CD4-positive, CD25-positive, alpha-beta regulatory T cell (primary cell): ENCODE measurements at regions not wholly inside any gene's neighbourhood (a gene's known extent, or its start where the extent isn't known, plus 50 kb on each side); places are given as distances from the start of the nearest gene placed in this dataset.

Experiments used
- ATAC-seq, 2 donors: fragments of 150-1000 bp; cut with Tn5 transposase; one replicate each; pipeline ENCODE4 v1.10.0; 2021; ENCODE audit warnings: low read depth in 2 of 2, moderate number of reproducible peaks in 2 of 2, moderate library complexity in 1 of 2
- DNase-seq, 3 donors: peaks; one replicate each; pipeline versions ENCODE4 v3.0.0 to v3.0.0-alpha.2; 2012 to 2022; ENCODE audit warnings: mixed read lengths in 1 of 3
- H3K27ac ChIP-seq: one replicate; pipeline ENCODE4 v1.7.0; 2013; ENCODE audit warnings: mild to moderate bottlenecking, low read length; ENCODE audit not compliant: insufficient read depth, poor library complexity, severe bottlenecking
- H3K27me3 ChIP-seq: one replicate; pipeline ENCODE4 v1.7.0; 2013; ENCODE audit warnings: low read length; ENCODE audit not compliant: control insufficient read depth, insufficient read depth
- H3K36me3 ChIP-seq: one replicate; pipeline ENCODE4 v1.7.0; 2013; ENCODE audit warnings: mild to moderate bottlenecking, low read length, moderate library complexity; ENCODE audit not compliant: control insufficient read depth, insufficient read depth
- H3K4me1 ChIP-seq: 2 replicates; pipeline ENCODE4 v1.7.0; 2013; ENCODE audit warnings: mild to moderate bottlenecking, low read length; ENCODE audit not compliant: insufficient read depth, control insufficient read depth, poor library complexity, severe bottlenecking
- H3K4me3 ChIP-seq: one replicate; pipeline ENCODE4 v1.7.0; 2013; ENCODE audit warnings: low read depth, mild to moderate bottlenecking, low read length, moderate library complexity
- H3K9me3 ChIP-seq, 2 experiments: 1 replicate in 1 of 2; 2 replicates in 1 of 2; pipeline ENCODE4 v1.7.0; 2013; ENCODE audit warnings: low read length in 2 of 2, mild to moderate bottlenecking in 1 of 2, moderate library complexity in 1 of 2; ENCODE audit not compliant: control insufficient read depth in 2 of 2
- H3K27ac Mint-ChIP-seq, 3 donors: one replicate each; pipeline ENCODE4 v1.8.0; 2020 to 2022; ENCODE audit warnings: mild to moderate bottlenecking in 3 of 3, mixed read lengths in 3 of 3, moderate library complexity in 2 of 3
- H3K27me3 Mint-ChIP-seq: one replicate; pipeline ENCODE4 v1.8.0; 2022; ENCODE audit warnings: mild to moderate bottlenecking, mixed read lengths
- H3K36me3 Mint-ChIP-seq: one replicate; pipeline ENCODE4 v1.8.0; 2020; ENCODE audit warnings: mixed read lengths
- H3K4me1 Mint-ChIP-seq, 4 donors: one replicate each; pipeline ENCODE4 v1.8.0; 2020 to 2022; ENCODE audit warnings: mixed read lengths in 4 of 4, mild to moderate bottlenecking in 1 of 4
- H3K4me3 Mint-ChIP-seq, 4 donors: one replicate each; pipeline ENCODE4 v1.8.0; 2020 to 2022; ENCODE audit warnings: mild to moderate bottlenecking in 4 of 4, mixed read lengths in 4 of 4, moderate library complexity in 3 of 4
- H3K9me3 Mint-ChIP-seq, 7 donors: one replicate each; pipeline ENCODE4 v1.8.0; 2020 to 2022; ENCODE audit warnings: mixed read lengths in 7 of 7, mild to moderate bottlenecking in 3 of 7, moderate library complexity in 2 of 7

DNA sequence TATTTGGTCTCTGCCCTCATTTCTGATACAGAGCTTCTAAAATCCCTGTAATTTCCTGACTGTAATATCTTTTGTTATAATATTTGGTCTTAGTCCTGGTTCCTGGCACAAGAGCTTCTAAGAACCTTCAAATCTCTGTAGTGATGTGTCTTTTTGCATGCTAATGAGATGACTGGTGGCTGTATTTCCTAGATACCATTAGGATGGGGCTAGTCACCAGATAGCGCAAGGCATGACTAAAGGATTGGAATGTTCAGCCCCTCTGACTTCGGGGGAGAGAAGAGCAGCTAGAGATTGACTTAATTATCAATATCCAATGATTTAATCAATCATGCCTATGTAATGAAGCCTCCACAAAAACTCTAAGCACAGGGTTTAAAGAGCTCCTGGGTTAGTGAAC, 620.8 kb upstream of the ACVR2A start:
- H3K4me3 Mint-ChIP-seq: no peak overlapping the region
- Histone ChIP-seq H3K4me3 (no peak overlapping the region), H3K36me3 (no peaks in the 10 kb centered on the region), H3K27ac (no peak overlapping the region), H3K27me3 (no peaks in the 10 kb centered on the region), H3K9me3 (no peaks in the 10 kb centered on the region), H3K4me1 (no peaks in the 10 kb centered on the region)
- H3K27me3 Mint-ChIP-seq: no peaks in the 10 kb centered on the region
- H3K36me3 Mint-ChIP-seq: no peaks in the 10 kb centered on the region
- ATAC-seq: no peak
- no peaks in the 10 kb centered on the region for H3K4me1 Mint-ChIP-seq
- no peak overlapping the region for H3K27ac Mint-ChIP-seq
- H3K9me3 Mint-ChIP-seq: peaks cover 2 to 11% (median 5%) of the 10 kb centered on the region in 7 donors
- DNase-seq: no peak

DNA sequence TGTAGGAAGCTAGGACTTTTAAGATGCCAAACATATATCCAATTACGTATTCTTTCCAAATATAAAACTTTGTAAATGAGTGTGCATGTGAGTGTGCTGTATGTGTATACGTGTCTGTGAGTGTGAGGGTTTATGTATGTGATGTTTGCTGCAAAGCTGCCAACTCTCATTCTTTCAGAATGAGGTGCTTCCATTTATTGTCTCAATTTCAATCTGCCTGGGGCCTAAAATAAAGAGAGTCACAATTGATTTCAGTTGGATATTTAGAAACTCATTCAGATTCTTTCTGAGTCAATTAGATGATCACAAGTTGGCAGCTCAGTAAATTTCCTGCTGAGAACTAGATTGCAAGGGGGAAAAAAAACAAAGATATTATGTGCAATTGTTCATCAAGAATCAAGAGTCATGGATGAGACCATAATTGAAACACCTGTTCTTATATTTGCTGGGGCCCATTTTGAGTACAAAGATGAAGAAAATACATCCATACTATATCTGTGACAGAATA, 621.2 kb upstream of the ACVR2A start:
- Mint-ChIP-seq H3K36me3 (no peaks in the 10 kb centered on the region), H3K9me3 (peaks cover 0 to 12% (median 8%) of the 10 kb centered on the region in 7 donors), H3K4me3 (no peak overlapping the region), H3K4me1 (no peaks in the 10 kb centered on the region), H3K27ac (no peak overlapping the region), H3K27me3 (no peaks in the 10 kb centered on the region)
- H3K27ac ChIP-seq: no peak overlapping the region
- H3K9me3 ChIP-seq: no peaks in the 10 kb centered on the region
- H3K36me3 ChIP-seq: no peaks in the 10 kb centered on the region
- no peak for ATAC-seq
- no peak for DNase-seq
- no peak overlapping the region for H3K4me3 ChIP-seq
- no peaks in the 10 kb centered on the region for H3K4me1 ChIP-seq
- H3K27me3 ChIP-seq: no peaks in the 10 kb centered on the region

DNA sequence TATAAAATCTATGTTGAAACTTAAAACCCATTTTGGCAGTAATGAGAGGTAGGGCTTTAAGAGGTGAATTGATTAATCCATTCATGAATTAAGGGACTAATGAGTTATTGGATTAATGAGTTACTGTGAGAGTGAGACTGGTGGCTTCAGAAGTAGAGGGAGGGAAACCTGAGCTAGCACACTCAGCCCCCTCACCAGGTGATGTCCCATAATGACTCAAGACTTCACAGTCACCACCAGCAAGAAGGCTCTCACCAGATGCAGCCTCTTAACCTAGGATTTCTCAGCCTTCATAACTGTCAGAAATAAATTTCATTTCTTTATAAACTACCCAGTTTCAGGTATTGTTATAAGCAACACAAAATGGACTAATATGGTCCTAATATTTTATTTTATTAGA, 621.7 kb upstream of the ACVR2A start:
- no peaks in the 10 kb centered on the region for H3K36me3 Mint-ChIP-seq
- Histone ChIP-seq H3K9me3 (no peaks in the 10 kb centered on the region), H3K36me3 (no peaks in the 10 kb centered on the region), H3K27ac (no peak overlapping the region), H3K4me1 (no peaks in the 10 kb centered on the region), H3K27me3 (no peaks in the 10 kb centered on the region), H3K4me3 (no peak overlapping the region)
- no peak overlapping the region for H3K27ac Mint-ChIP-seq
- H3K9me3 Mint-ChIP-seq: peaks cover 0 to 12% (median 8%) of the 10 kb centered on the region in 7 donors
- H3K27me3 Mint-ChIP-seq: no peaks in the 10 kb centered on the region
- H3K4me3 Mint-ChIP-seq: no peak overlapping the region
- DNase-seq: no peak
- H3K4me1 Mint-ChIP-seq: no peaks in the 10 kb centered on the region
- ATAC-seq: no peak

DNA sequence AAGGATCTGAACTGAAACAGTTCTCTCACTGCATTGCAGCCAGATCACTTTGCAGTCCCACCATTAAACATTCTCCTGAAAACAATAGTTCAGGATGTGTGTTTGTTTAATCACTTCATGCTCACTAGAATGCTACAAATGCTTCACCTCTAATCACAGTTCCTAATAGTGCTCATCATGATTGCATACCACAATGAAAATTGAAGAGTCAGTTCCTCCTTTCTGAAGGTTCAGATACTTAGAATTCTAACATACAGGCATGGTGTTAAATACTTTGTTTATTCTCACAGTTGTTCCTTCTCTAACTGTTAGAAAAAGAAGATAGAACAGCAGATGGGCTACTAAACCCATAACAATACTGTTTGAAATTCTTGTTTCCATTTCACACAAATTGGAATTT, 622.3 kb upstream of the ACVR2A start:
- no peaks in the 10 kb centered on the region for H3K4me1 ChIP-seq
- Mint-ChIP-seq H3K27ac (no peak overlapping the region), H3K4me1 (no peaks in the 10 kb centered on the region), H3K36me3 (no peaks in the 10 kb centered on the region), H3K27me3 (no peaks in the 10 kb centered on the region), H3K4me3 (no peak overlapping the region), H3K9me3 (peaks cover 0 to 12% (median 8%) of the 10 kb centered on the region in 7 donors)
- no peaks in the 10 kb centered on the region for H3K36me3 ChIP-seq
- H3K9me3 ChIP-seq: no peaks in the 10 kb centered on the region
- no peak for ATAC-seq
- H3K27ac ChIP-seq: no peak overlapping the region
- H3K27me3 ChIP-seq: no peaks in the 10 kb centered on the region
- DNase-seq: no peak
- no peak overlapping the region for H3K4me3 ChIP-seq

DNA sequence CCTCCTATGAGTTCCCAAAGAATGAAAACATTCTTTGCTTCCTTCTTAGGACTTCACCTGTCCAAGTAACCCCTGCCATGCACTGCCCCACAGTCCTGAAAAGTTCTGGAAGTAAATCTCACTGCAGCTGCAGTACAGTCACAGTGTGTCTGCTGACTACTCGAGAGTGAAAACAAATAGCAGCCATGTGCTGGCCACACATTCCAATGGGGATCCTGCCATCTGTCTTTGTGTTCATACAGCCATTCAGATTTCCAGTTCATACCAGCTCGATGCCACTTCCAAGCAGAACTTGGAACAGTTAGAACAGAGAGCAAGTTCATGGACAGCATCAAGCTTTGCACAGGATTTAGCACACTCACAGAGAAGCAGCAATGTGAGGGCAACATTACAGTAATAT, 629.9 kb upstream of the ACVR2A start:
- H3K4me1 Mint-ChIP-seq: peaks cover 0 to 6% (median 0%) of the 10 kb centered on the region in 4 donors
- H3K4me3 Mint-ChIP-seq: no peak overlapping the region
- Histone ChIP-seq H3K36me3 (no peaks in the 10 kb centered on the region), H3K27ac (no peak overlapping the region), H3K4me1 (no peaks in the 10 kb centered on the region), H3K27me3 (no peaks in the 10 kb centered on the region), H3K9me3 (no peaks in the 10 kb centered on the region), H3K4me3 (no peak overlapping the region)
- ATAC-seq: no peak
- DNase-seq: no peak
- no peaks in the 10 kb centered on the region for H3K36me3 Mint-ChIP-seq
- no peak overlapping the region for H3K27ac Mint-ChIP-seq
- peaks cover 0 to 24% (median 7%) of the 10 kb centered on the region in 7 donors for H3K9me3 Mint-ChIP-seq
- H3K27me3 Mint-ChIP-seq: peaks cover 4% of the 10 kb centered on the region

DNA sequence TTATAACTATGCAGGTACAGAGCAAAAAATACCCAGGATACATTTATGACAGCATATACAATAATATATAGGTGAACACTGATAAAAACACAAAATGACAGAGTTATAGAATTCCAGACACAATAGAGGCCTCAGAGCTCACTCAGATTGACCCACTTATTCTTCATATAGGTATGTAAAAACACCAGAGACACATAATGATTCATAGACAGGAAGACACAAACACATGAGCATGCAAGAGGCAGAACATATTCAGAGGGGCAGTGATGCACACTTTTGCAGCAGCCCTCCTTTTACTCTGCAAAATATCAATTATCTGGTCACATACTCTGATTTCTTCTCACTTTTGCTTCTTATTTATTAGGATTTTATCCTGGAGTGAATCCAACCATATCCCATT, 633.3 kb upstream of the ACVR2A start:
- Mint-ChIP-seq H3K4me1 (peaks cover 0 to 6% (median 0%) of the 10 kb centered on the region in 4 donors), H3K4me3 (no peak overlapping the region), H3K27ac (no peak overlapping the region), H3K9me3 (peaks cover 4 to 15% (median 6%) of the 10 kb centered on the region in 7 donors), H3K27me3 (peaks cover 4% of the 10 kb centered on the region), H3K36me3 (no peaks in the 10 kb centered on the region)
- no peaks in the 10 kb centered on the region for H3K36me3 ChIP-seq
- no peak overlapping the region for H3K4me3 ChIP-seq
- no peaks in the 10 kb centered on the region for H3K9me3 ChIP-seq
- DNase-seq (no peak), ATAC-seq (no peak)
- no peaks in the 10 kb centered on the region for H3K27me3 ChIP-seq
- no peak overlapping the region for H3K27ac ChIP-seq
- no peaks in the 10 kb centered on the region for H3K4me1 ChIP-seq

DNA sequence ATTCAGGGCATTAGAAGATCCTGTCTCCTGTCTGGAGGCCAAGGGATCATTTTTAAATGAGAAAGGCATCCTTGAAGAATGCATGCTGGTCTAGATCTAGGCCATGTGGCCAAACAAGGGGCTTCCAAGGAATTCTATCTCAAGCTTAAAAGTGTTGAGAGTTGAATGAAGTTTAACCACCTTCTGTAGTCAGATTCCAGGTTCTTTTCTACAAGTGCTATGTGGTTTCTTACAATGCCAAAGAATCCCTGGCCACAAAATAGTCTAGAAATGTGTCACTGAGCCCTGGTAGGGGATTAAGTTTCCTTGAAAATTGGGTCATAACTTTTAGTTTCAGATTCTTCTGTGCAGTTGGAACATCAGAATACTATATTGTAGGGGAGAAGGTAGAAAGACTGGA, 640.7 kb upstream of the ACVR2A start:
- no peaks in the 10 kb centered on the region for H3K36me3 Mint-ChIP-seq
- Histone ChIP-seq H3K36me3 (no peaks in the 10 kb centered on the region), H3K4me3 (no peak overlapping the region), H3K9me3 (no peaks in the 10 kb centered on the region), H3K27me3 (no peaks in the 10 kb centered on the region), H3K27ac (no peak overlapping the region), H3K4me1 (no peaks in the 10 kb centered on the region)
- no peak overlapping the region for H3K4me3 Mint-ChIP-seq
- DNase-seq: no peak
- H3K4me1 Mint-ChIP-seq: no peaks in the 10 kb centered on the region
- H3K9me3 Mint-ChIP-seq: peaks cover 2 to 12% (median 10%) of the 10 kb centered on the region in 7 donors
- no peak for ATAC-seq
- H3K27ac Mint-ChIP-seq: no peak overlapping the region
- no peaks in the 10 kb centered on the region for H3K27me3 Mint-ChIP-seq

DNA sequence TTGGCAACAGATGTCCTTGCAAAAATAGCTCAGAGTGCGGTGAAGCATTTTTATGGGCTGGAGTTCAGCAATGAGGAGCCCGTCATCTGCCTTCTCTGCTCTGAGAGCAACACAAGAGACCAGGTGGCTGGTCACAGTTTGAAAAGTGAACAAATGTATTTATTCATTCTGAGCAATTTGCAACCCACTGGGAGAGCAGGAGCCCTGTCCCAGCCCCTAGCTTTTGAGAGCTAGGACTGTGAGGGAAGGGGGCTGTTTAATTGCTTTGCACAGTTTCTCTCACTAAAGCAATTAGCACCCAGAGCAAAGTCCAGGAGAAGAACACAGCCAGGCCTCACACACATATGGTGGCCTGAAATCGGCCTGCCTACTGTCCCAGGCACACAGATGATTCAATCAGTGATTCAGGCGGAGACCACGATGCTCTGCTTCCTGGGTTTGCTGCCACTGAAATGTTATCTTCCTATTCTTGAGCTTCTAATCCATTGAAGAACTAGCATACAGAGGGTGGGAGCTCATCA, 646.1 kb upstream of the ACVR2A start:
- DNase-seq (no peak), ATAC-seq (no peak)
- Histone ChIP-seq H3K27ac (no peak overlapping the region), H3K4me3 (no peak overlapping the region), H3K9me3 (no peaks in the 10 kb centered on the region), H3K36me3 (no peaks in the 10 kb centered on the region), H3K27me3 (no peaks in the 10 kb centered on the region), H3K4me1 (no peaks in the 10 kb centered on the region)
- H3K4me3 Mint-ChIP-seq: no peak overlapping the region
- peaks cover 0 to 6% (median 0%) of the 10 kb centered on the region in 7 donors for H3K9me3 Mint-ChIP-seq
- no peaks in the 10 kb centered on the region for H3K36me3 Mint-ChIP-seq
- H3K27me3 Mint-ChIP-seq: no peaks in the 10 kb centered on the region
- no peaks in the 10 kb centered on the region for H3K4me1 Mint-ChIP-seq
- H3K27ac Mint-ChIP-seq: no peak overlapping the region
